Lung microvascular endothelial cell (primary cell): ENCODE measurements at regions not wholly inside any gene's neighbourhood (a gene's known extent, or its start where the extent isn't known, plus 50 kb on each side); places are given as distances from the start of the nearest gene placed in this dataset.

Source experiments
- DNase-seq, 2 donors: peaks; one replicate each; pipeline versions ENCODE4 v3.0.0 to v3.0.0-alpha.2; 2010; ENCODE audit warnings: low read depth in 2 of 2

DNA sequence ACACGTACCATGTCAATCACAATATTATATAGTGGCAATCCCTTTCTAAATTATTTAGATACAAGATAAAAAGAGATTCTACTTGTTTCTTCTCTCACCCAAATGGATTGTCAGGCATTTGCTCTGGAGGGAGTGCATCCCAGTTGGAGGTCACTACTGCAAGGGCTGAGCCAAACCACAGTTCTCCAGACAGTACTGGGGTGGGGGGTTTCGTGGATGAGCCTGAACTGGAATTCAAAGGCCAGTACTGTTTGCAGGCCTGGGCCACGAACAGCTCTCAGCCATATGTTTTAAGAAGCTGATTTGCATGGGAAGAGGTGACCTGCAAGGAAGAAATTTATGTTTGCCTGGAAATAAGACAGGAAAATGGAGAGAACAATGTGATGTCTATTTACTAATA, 314.9 kb downstream of the PMP22 start:
- DNase-seq: no peak

DNA sequence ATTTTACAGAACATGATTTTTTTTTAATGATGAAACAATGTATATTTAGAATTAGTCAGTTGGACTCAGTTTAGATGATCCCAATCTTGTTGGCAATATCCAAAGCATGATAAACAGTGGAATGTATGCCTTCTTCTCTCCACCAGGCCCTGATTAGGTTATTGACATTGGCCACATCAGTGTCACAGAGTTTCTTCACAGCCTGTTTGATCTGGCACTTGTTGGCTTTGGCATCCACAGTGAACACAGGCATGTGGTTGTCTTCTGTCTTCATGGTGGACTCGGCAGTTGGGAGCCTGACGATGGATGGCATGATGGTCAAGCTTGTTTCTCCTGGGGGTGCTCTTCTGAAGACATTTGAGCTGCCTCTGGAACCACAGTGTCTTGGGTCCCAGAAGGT, 317.5 kb downstream of the PMP22 start:
- DNase-seq: no peak

- no peak for DNase-seq
Observed at GRCh38 chr17:14946481-14946880, 318.6 kb downstream of the PMP22 start.

DNA sequence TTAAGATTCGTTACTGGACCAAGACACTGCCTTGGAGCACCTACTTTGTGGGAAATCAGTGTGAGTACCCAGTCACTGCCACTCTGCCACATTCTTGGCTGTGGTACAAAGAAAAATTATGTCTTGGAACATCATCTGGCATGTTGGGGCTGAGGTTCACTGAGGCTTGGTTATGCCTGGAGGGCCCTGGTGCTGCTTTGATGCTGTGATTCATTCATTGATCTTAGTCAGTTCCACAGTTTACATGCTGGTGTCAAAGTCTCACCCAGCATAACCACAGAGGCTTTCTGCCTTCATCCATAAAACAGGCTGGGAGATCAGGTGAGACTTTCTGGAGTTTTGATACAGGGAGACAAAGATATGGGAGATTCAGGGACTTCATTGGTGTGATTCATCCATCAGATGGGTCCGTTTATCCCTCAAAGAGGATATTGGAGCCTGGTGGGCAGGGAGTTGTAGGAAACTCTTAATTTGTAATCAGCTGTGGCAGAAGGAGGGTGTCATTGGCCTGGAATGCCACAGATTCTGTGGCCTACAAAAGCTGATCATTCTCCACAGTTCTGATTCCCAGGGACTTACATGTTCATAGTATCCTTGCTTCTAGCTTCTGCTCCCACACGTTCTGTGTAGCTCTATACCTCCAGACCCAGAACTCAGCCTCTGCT, 322.5 kb downstream of the PMP22 start:
- no peak for DNase-seq

DNA sequence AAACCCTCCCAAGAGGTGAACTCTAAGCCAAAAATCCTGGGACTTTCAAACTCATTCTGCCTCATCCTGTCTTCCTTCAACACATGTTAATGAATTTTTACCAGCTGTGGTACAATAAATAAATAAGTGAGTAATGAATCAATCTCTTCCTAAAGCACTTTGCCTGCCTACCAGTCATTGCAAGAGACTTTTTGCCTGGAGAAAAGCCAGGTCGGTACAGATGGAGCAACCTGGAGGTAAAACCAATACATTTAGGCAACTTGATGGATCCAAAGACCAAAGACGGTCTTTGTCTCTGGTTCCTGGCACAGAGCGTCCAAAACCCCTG, 324.2 kb downstream of the PMP22 start:
- DNase-seq: no peak

DNA sequence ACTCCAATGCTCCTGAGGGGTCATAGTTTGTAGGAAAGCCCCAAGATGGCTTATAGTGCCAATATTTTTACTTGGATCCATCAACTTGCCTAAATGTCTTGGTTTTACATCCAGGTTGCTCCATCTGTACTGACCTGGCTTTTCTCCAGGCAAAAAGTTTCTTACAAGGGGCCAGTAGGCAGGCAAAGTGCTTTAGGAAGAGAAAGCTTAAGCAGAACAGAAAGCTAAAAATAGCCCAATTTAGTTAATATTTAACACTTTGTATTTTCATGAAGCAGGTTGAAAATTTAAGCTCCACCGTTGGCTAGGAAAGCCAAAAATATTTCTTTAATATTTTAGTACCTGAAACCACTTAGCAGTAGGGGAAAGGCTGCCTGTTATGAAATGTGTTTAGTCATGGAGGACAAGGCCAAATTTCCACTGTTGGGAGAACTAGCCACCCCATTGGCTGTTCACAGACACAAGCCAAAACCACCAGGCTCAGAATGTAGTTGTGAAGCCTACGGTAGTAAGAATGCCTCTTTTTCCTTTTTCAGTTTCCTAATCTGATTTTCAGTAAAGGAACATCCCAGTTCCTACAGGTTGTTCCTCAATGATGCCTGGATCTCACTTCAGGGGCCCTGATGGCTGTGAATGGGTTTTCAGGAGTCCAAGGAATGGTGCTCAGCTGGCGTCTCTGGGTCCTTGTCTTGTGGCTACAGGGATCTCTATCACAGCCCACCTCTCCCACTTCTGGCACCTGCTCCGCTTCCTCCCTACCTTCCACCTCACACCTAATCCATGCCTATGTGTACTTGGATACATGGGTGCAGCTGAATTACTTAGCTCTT, 324.8 kb downstream of the PMP22 start:
- no peak for DNase-seq

DNA sequence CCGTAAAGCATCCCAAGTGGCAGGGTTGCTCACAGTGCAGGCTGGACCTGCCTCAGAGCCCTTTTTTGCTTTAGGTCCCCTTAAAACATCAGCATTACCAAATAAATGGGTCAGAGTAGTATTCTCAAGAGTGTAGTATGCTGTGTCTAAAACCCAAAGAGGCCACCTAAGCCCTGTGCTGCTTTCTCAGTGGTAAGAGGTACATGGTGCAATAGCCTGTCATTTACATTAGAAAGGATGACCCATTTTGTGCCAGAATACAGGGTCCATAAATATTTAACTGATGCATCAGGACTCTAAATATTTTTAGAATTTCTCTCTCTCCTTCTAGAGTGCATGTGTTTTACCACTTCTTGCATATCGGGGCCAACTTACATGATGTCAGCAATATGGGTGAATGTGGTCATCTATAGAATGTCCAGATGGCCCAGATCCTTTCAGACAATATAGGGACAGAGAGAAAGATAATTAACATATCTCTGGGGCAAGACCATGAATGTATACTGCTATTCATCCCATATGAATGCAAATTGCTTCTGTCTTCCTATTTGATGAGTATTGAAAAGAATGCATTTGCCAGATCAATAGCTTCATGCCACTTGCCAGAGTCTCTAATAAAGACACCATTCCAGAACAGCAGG, 329.2 kb downstream of the PMP22 start:
- no peak for DNase-seq

- DNase-seq: no peak
Observed at GRCh38 chr17:14935139-14935841, 329.8 kb downstream of the PMP22 start.

GRCh38 chr17:14933676-14934075, 331.4 kb downstream of the PMP22 start:
- DNase-seq: no peak

- peak; percentile 65 to 70 for DNase-seq
Observed at GRCh38 chr17:14926526-14927122, 338.5 kb downstream of the PMP22 start.

DNA sequence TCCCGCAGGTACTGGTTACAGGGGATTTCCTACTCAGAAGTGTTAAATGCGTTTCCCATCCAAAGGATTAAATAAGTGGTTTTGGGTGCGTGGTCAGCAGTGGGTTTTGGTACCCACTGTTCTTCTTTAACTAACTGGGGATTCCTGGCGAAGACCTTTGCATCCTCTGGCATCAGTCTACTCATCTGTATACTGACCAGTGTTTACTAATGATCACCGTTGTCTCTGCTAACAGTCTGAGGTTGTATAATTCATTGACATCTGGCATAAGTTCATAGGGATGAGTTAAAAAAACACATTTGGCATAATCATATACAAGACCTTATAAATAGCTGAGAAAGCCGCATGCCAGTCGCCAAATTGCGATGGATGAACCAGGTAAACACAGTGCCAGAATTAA, 339.1 kb downstream of the PMP22 start:
- DNase-seq: no peak

DNA sequence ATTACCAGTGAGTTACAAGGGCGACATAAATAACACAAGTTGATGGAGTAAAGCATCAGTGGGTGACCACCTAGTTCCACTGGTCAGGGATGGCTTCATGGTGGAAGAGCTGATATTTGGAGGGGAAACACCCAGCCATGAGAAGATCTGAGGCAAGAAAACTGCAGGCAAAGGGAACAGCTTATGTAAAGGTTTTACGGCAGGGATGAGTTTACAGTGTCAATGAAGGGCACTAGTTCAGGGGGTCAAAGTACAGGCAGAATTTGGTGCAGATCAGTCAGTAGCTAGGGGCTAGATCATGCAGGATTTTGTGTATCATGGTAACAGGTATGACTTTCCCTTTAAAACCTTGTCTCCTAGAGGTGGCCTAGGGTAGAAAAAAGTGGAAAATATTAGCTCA, 339.6 kb downstream of the PMP22 start:
- no peak for DNase-seq

- no peak for DNase-seq
Observed at GRCh38 chr17:14923981-14924380, 341.1 kb downstream of the PMP22 start.

- no peak for DNase-seq
Observed at GRCh38 chr17:14922411-14922810, 342.7 kb downstream of the PMP22 start.

DNA sequence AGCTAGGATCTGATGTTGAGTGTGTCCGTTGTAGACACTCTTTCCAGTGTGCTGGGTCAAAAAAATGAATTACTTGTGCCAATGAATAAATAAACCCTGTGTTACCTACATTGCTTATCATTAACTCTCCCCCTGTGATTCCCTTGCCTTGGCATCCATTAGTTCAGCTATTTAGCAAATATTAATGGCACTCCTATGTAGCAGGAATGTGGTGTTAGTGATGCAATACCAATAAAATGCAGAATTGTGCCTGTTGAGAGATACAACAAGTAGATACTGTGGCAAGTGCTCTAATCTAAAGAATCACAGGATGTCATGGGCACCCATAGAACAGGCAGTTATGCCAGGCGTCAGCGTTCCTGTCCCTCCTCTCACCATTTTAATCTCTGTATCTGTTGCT, 343.2 kb downstream of the PMP22 start:
- DNase-seq: no peak

- DNase-seq: no peak
Observed at GRCh38 chr17:14919631-14920213, 345.4 kb downstream of the PMP22 start.

- DNase-seq: no peak
Observed at GRCh38 chr17:14919094-14919493, 346.0 kb downstream of the PMP22 start.

DNA sequence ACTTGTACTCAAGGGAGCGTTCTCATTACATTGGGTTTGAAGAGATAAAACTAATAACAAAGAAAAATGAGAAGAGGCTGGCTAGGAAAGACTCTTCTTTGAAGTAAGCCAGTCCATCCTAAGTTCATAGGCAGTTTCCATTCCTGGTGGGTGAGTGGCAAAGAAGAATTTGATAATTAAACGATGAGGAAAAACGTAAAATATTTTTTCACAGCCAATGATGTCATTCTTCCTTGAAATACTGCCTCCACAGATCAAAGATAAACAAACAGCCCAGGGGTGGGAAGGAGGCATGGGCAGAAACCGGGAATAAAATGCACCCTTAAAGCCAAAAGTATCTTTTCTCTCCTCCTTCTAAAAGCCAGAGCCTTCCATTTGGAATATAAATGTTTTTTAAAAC, 346.6 kb downstream of the PMP22 start:
- no peak for DNase-seq

DNA sequence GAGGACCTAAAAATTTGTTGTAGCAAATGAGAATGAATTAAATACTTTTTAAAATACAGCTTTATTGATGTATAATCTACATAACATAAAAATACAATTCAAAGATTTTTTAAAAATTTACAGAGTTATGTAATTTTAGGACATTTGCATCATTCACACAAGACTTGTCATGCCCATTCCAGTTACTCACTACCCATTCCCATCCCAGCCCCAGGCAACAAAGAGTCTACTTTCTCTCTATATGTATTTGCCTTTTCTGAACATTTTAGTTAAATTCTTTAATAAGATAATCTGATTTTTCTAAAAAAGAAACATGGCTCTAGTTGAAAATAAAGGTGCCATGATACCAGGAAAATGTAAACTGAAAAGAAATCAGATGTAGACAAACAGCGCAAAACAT, 354.2 kb downstream of the PMP22 start:
- DNase-seq: no peak

DNA sequence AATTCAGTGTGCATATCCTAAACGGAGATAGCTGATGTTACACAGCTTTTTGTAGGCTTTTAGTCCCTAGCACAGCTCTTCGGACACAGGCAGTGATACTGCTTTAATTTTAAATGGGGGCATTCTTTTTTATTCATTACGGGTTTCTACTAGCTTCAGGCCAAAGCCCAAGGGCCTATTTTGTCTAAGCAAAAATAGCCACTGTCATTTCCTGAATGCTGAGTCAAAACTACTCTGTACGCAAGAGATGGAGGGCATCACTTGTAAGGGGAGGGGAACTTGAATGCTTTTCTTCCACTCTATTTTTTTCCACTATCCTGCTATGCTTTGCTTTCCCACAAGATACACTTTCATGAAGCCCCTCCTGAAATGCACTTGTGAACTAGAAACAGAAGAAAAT, 360.7 kb downstream of the PMP22 start:
- DNase-seq: no peak

DNA sequence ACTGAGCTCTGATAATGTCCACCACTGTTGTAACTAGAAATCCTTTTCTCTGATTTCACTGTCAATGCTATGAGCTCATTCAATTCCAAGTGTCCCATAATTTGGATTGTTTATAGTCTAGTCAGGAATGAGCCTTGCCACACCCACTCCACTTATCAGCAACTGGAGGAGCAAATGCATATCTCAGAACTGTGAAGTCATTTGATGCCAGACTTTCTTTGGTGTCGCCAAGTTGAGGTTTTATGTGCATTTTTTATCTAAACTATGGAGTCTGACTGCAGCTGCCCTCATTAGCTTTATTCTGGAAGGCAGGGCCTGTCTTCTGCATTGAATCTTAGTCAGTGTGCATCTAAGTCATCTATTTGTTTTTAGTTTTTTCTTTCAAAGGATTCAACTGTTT, 361.3 kb downstream of the PMP22 start:
- DNase-seq: no peak

- DNase-seq: no peak
Observed at GRCh38 chr17:14902803-14903202, 362.3 kb downstream of the PMP22 start.
